IMR-90 (cell line): ENCODE measurements at regions not wholly inside any gene's neighbourhood (a gene's known extent, or its start where the extent isn't known, plus 50 kb on each side); places are given as distances from the start of the nearest gene placed in this dataset.

Source experiments
- ATAC-seq: fragments of 200-7000 bp; cut with Tn5 transposase; 2 replicates; pipeline ENCODE4 v1.9.1; 2020; ENCODE audit warnings: low read depth, mild to moderate bottlenecking, moderate library complexity
- BruUV-seq: library from RNA; stranded (reverse); fragments of 400-500 nt; replicated peaks from 2 replicates; lab custom pipeline; 2021; lab: Mats Ljungman, UMichigan
- CTCF ChIA-PET: fragments of 300-600 bp; formaldehyde crosslinking; extraction: SDS; loops from one replicate; lab custom pipeline; 2021; ENCODE audit warnings: antibody characterized with exemption; lab: Yijun Ruan, JAX
- POLR2A ChIA-PET: fragments of 300-600 bp; sonication (Branson Sonifier 250); formaldehyde crosslinking; loops from one replicate; lab custom pipeline; 2022; ENCODE audit warnings: antibody characterized with exemption; ENCODE audit not compliant: unreplicated experiment; lab: Charles Lee
- DNase-seq: peaks from one replicate; pipeline ENCODE4 v3.0.0; 2013
- H2AFZ ChIP-seq: replicated peaks from 2 replicates; pipeline ENCODE3; 2013; ENCODE audit warnings: low read length, mild to moderate bottlenecking; ENCODE audit not compliant: poor library complexity
- H2AK5ac ChIP-seq: 2 replicates; pipeline ENCODE4 v1.6.1; 2013; ENCODE audit warnings: low read depth, low read length, inconsistent platforms
- H2AK9ac ChIP-seq: replicated peaks from 2 replicates; pipeline ENCODE3; 2013; ENCODE audit warnings: mild to moderate bottlenecking, low read depth, low read length, moderate library complexity; ENCODE audit not compliant: poor library complexity
- H2BK120ac ChIP-seq: 2 replicates; pipeline ENCODE4 v1.6.1; 2013; ENCODE audit warnings: low read depth, low read length, inconsistent platforms
- H2BK15ac ChIP-seq: 3 replicates; pipeline ENCODE4 v1.6.1; 2013; ENCODE audit warnings: low read depth, low read length, inconsistent platforms
- H2BK20ac ChIP-seq: 2 replicates; pipeline ENCODE4 v1.6.1; 2013; ENCODE audit warnings: low read depth, mild to moderate bottlenecking, inconsistent platforms, low read length, moderate library complexity
- H2BK5ac ChIP-seq: 2 replicates; pipeline ENCODE4 v1.6.1; 2013; ENCODE audit warnings: mild to moderate bottlenecking, low read depth, low read length, inconsistent platforms; ENCODE audit not compliant: poor library complexity, severe bottlenecking
- H3K14ac ChIP-seq: replicated peaks from 2 replicates; pipeline ENCODE4 v1.6.1; 2013; ENCODE audit warnings: low read depth, low read length, inconsistent platforms
- H3K18ac ChIP-seq: 2 replicates; pipeline ENCODE4 v1.6.1; 2013; ENCODE audit warnings: low read depth, low read length, control low read depth
- H3K23ac ChIP-seq: 2 replicates; pipeline ENCODE4 v1.6.1; 2013; ENCODE audit warnings: low read depth, low read length, inconsistent platforms
- H3K27ac ChIP-seq: 2 replicates; pipeline ENCODE4 v1.5.1; 2013; ENCODE audit warnings: mild to moderate bottlenecking, control low read depth, low read length; ENCODE audit not compliant: insufficient read depth
- H3K27me3 ChIP-seq: 2 replicates; pipeline ENCODE4 v1.6.1; 2013; ENCODE audit warnings: low read length; ENCODE audit not compliant: control insufficient read depth, insufficient read depth
- H3K36me3 ChIP-seq: 2 replicates; pipeline ENCODE4 v1.6.1; 2013; ENCODE audit warnings: low read length, mixed read lengths; ENCODE audit not compliant: control insufficient read depth, insufficient read depth
- H3K4ac ChIP-seq: 2 replicates; pipeline ENCODE4 v1.6.1; 2013; ENCODE audit warnings: low read depth, low read length, inconsistent platforms
- H3K4me1 ChIP-seq: 2 replicates; pipeline ENCODE4 v1.6.1; 2013; ENCODE audit warnings: low read length, mixed read lengths; ENCODE audit not compliant: control insufficient read depth, insufficient read depth
- H3K4me2 ChIP-seq: 2 replicates; pipeline ENCODE4 v1.6.1; 2013; ENCODE audit warnings: low read depth, mild to moderate bottlenecking, control low read depth, low read length, moderate library complexity
- H3K4me3 ChIP-seq: 2 replicates; pipeline ENCODE4 v1.5.1; 2013; ENCODE audit warnings: low read depth, mild to moderate bottlenecking, control low read depth, low read length, moderate library complexity; ENCODE audit not compliant: insufficient read depth
- H3K56ac ChIP-seq: 2 replicates; pipeline ENCODE4 v1.6.1; 2013; ENCODE audit warnings: low read length, inconsistent platforms; ENCODE audit not compliant: insufficient read depth; ENCODE audit errors: extremely low read depth
- H3K79me1 ChIP-seq, 2 experiments: 2 replicates each; pipeline ENCODE4 v1.6.1; 2013; ENCODE audit warnings: low read length in 2 of 2, inconsistent platforms in 1 of 2, low read depth in 1 of 2
- H3K9ac ChIP-seq: 2 replicates; pipeline ENCODE4 v1.6.1; 2013; ENCODE audit warnings: low read depth, low read length, control low read depth
- H3K9me1 ChIP-seq: 2 replicates; pipeline ENCODE4 v1.6.1; 2013; ENCODE audit warnings: low read length, inconsistent platforms; ENCODE audit not compliant: insufficient read depth
- H3K9me3 ChIP-seq: 2 replicates; pipeline ENCODE4 v1.6.1; 2013; ENCODE audit warnings: low read length; ENCODE audit not compliant: control insufficient read depth, insufficient read depth
- H4K20me1 ChIP-seq: 2 replicates; pipeline ENCODE4 v1.6.1; 2013; ENCODE audit warnings: low read length, inconsistent platforms; ENCODE audit not compliant: insufficient read depth
- H4K5ac ChIP-seq: 2 replicates; pipeline ENCODE4 v1.6.1; 2013; ENCODE audit warnings: mild to moderate bottlenecking, low read depth, low read length, control low read depth
- H4K8ac ChIP-seq, 2 experiments: 2 replicates each; pipeline ENCODE4 v1.6.1; 2013; ENCODE audit warnings: low read depth in 2 of 2, low read length in 2 of 2, control low read depth in 1 of 2, inconsistent platforms in 1 of 2
- H4K91ac ChIP-seq: 2 replicates; pipeline ENCODE4 v1.6.1; 2013; ENCODE audit warnings: low read depth, low read length, inconsistent platforms; ENCODE audit not compliant: insufficient read depth
- BHLHE40 ChIP-seq: fragments of 150-350 bp; IDR thresholded peaks from 2 replicates; pipeline ENCODE4 v1.6.1; 2016; ENCODE audit warnings: mild to moderate bottlenecking, low read depth, low read length
- CEBPB ChIP-seq: IDR thresholded peaks from 2 replicates; pipeline ENCODE4 v1.6.1; 2012; ENCODE audit warnings: low read depth, low read length, improper control_type of control experiment
- CHD1 ChIP-seq: IDR thresholded peaks from 2 replicates; pipeline ENCODE4 v1.6.1; 2012; ENCODE audit warnings: low read depth, low read length, improper control_type of control experiment
- CTCF ChIP-seq: conservative IDR thresholded peaks from 2 replicates; pipeline ENCODE4 v1.5.1; 2012; ENCODE audit warnings: mild to moderate bottlenecking, low read depth, low read length, improper control_type of control experiment
- ELK1 ChIP-seq: fragments of 150-350 bp; IDR thresholded peaks from 2 replicates; pipeline ENCODE4 v1.6.1; 2016; ENCODE audit warnings: low read depth, mild to moderate bottlenecking, low read length, moderate library complexity, borderline replicate concordance
- FOS ChIP-seq: fragments of 150-350 bp; IDR thresholded peaks from 2 replicates; pipeline ENCODE4 v1.6.1; 2016; ENCODE audit warnings: low read depth, low read length
- MAFK ChIP-seq: IDR thresholded peaks from 2 replicates; pipeline ENCODE4 v1.6.1; 2012; ENCODE audit warnings: low read depth, low read length, improper control_type of control experiment
- MAZ ChIP-seq: IDR thresholded peaks from 2 replicates; pipeline ENCODE4 v1.6.1; 2012; ENCODE audit warnings: low read depth, mild to moderate bottlenecking, low read length, improper control_type of control experiment, moderate library complexity, borderline replicate concordance
- MXI1 ChIP-seq: IDR thresholded peaks from 2 replicates; pipeline ENCODE4 v1.6.1; 2012; ENCODE audit warnings: low read depth, mild to moderate bottlenecking, low read length, moderate library complexity, borderline replicate concordance
- NFE2L2 ChIP-seq: fragments of 150-350 bp; IDR thresholded peaks from 2 replicates; pipeline ENCODE4 v1.6.1; 2016; ENCODE audit warnings: low read depth, mild to moderate bottlenecking, low read length
- POLR2A ChIP-seq: IDR thresholded peaks from 2 replicates; pipeline ENCODE4 v1.6.1; 2012; ENCODE audit warnings: mild to moderate bottlenecking, low read depth, low read length
- RAD21 ChIP-seq: IDR thresholded peaks from 2 replicates; pipeline ENCODE4 v1.6.1; 2012; ENCODE audit warnings: low read length, improper control_type of control experiment
- RCOR1 ChIP-seq: IDR thresholded peaks from 2 replicates; pipeline ENCODE4 v1.6.1; 2012; ENCODE audit warnings: mild to moderate bottlenecking, low read length, improper control_type of control experiment; ENCODE audit not compliant: insufficient replicate concordance
- RFX5 ChIP-seq: IDR thresholded peaks from 2 replicates; pipeline ENCODE4 v1.8.0; 2012; ENCODE audit warnings: low read depth, mild to moderate bottlenecking, low read length, moderate library complexity
- SMC3 ChIP-seq: fragments of 150-350 bp; IDR thresholded peaks from 2 replicates; pipeline ENCODE4 v1.6.1; 2016; ENCODE audit warnings: low read depth, mild to moderate bottlenecking, antibody characterized with exemption, low read length, moderate library complexity
- USF2 ChIP-seq: fragments of 150-350 bp; IDR thresholded peaks from 2 replicates; pipeline ENCODE4 v1.6.1; 2017; ENCODE audit warnings: mild to moderate bottlenecking, antibody characterized with exemption, low read length, low read depth
- WGBS, 2 experiments: methylation state at CpG; one replicate each; pipeline versions ENCODE4 v1.1.5 to v1.1.7; 2013; ENCODE audit warnings: missing lambda C conversion rate in 2 of 2; ENCODE audit not compliant: insufficient read length in 1 of 2; ENCODE audit errors: extremely low coverage in 2 of 2; 5-methylcytosine and 5-hydroxymethylcytosine counted together
- dilution Hi-C: fragments of 300-500 bp; cut with HindIII; formaldehyde crosslinking; loops from one replicate; pipeline ENCODE4 v1.14.3; 2018; ENCODE audit warnings: low sequenced_read_pairs; ENCODE audit not compliant: unreplicated experiment
- in situ Hi-C: fragments of 300-500 bp; cut with MboI; formaldehyde crosslinking; loops from 3 replicates; pipeline ENCODE4 v1.14.3; 2019; ENCODE audit warnings: low sequenced_read_pairs, inconsistent platforms, mixed read lengths
- intact Hi-C: fragments of 100-400 bp; cut with micrococcal nuclease; formaldehyde crosslinking; loops from 2 replicates; pipeline ENCODE4 v1.10.0; 2022

GRCh38 chr11:107271425-107271824 is 186.2 kb downstream of the CWF19L2 start:
- intact Hi-C loops (no loop called here), in situ Hi-C loops (no loop called here), dilution Hi-C loops (no loop called here)
- H3K23ac ChIP-seq = no peak overlapping the region
- no peak overlapping the region for H2AK9ac ChIP-seq
- H4K8ac ChIP-seq = no peak overlapping the region
- no peaks in the 10 kb centered on the region for H3K79me1 ChIP-seq
- H2BK15ac ChIP-seq = no peak overlapping the region
- no peak overlapping the region for H2AK5ac ChIP-seq
- H3K9me3 ChIP-seq = no peaks in the 10 kb centered on the region
- H2BK20ac ChIP-seq = no peak overlapping the region
- H3K14ac ChIP-seq = no peak overlapping the region
- no peaks in the 10 kb centered on the region for H3K4me1 ChIP-seq
- BruUV-seq = no TSS peak
- TF ChIP-seq CEBPB (no peak), POLR2A (no peak), RAD21 (no peak), USF2 (no peak), RCOR1 (no peak), NFE2L2 (no peak), MXI1 (no peak), CTCF (no peak), CHD1 (no peak), BHLHE40 (no peak), RFX5 (no peak), SMC3 (no peak), MAZ (no peak), FOS (no peak), ELK1 (no peak), MAFK (no peak)
- H2AFZ ChIP-seq = no peak overlapping the region
- no peak overlapping the region for H3K56ac ChIP-seq
- no peak overlapping the region for H2BK5ac ChIP-seq
- H3K4ac ChIP-seq = no peak overlapping the region
- H3K4me3 ChIP-seq = no peak overlapping the region
- H3K18ac ChIP-seq = no peak overlapping the region
- H3K27ac ChIP-seq = no peak overlapping the region
- ChIA-PET CTCF (interaction anchor here (0.5 kb wide), 1 partner anchor 78 kb away, joined by 3 read pairs; no protein-coding TSS in a partner anchor), POLR2A (no interaction called here)
- H2BK120ac ChIP-seq = no peak overlapping the region
- H4K5ac ChIP-seq = no peak overlapping the region
- no peak for ATAC-seq
- no peaks in the 10 kb centered on the region for H4K20me1 ChIP-seq
- WGBS, 2 experiments = no CpG with 5 or more reads among the region's 7 CpGs
- H3K9ac ChIP-seq = no peak overlapping the region
- H3K4me2 ChIP-seq = no peak overlapping the region
- no peak overlapping the region for H4K91ac ChIP-seq
- no peaks in the 10 kb centered on the region for H3K36me3 ChIP-seq
- no peaks in the 10 kb centered on the region for H3K27me3 ChIP-seq
- no peaks in the 10 kb centered on the region for H3K9me1 ChIP-seq
- DNase-seq = no peak
